C4-2B (cell line): ENCODE measurements at regions not wholly inside any gene's neighbourhood (a gene's known extent, or its start where the extent isn't known, plus 50 kb on each side); places are given as distances from the start of the nearest gene placed in this dataset.

Source experiments
- H3K27ac ChIP-seq: fragments of 450-650 bp; 2 replicates; pipeline ENCODE4 v1.5.1; 2017
- ZFX ChIP-seq: fragments of 450-650 bp; IDR thresholded peaks from 2 replicates; pipeline ENCODE4 v1.6.1; 2017
- TF ChIP-seq, protein P1 (sequence below): fragments of 450-650 bp; conservative IDR thresholded peaks from 2 replicates; pipeline ENCODE4 v1.5.1; 2017; ENCODE audit warnings: mild to moderate bottlenecking

DNA sequence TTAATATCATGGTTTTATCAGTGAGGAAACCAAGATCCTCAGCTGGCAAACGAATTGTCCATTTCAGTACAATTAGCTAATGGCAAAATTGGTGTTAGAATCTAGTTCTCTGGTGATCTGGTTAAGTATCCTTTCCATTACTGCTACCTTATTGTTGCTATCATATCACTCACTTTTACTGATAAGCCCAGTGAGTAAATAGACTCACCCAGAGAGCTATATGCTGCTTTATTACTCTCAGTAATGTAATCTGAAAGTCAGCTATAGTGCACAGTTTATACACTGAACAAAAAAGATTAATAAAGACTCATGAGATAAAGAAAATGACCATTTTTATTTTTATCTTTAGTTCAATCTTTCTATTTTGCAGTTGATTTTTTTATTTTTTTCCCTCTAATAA, 95.0 kb downstream of the DMAC1 start:
- no peak overlapping the region for H3K27ac ChIP-seq
- TF ChIP-seq, protein P1, sequence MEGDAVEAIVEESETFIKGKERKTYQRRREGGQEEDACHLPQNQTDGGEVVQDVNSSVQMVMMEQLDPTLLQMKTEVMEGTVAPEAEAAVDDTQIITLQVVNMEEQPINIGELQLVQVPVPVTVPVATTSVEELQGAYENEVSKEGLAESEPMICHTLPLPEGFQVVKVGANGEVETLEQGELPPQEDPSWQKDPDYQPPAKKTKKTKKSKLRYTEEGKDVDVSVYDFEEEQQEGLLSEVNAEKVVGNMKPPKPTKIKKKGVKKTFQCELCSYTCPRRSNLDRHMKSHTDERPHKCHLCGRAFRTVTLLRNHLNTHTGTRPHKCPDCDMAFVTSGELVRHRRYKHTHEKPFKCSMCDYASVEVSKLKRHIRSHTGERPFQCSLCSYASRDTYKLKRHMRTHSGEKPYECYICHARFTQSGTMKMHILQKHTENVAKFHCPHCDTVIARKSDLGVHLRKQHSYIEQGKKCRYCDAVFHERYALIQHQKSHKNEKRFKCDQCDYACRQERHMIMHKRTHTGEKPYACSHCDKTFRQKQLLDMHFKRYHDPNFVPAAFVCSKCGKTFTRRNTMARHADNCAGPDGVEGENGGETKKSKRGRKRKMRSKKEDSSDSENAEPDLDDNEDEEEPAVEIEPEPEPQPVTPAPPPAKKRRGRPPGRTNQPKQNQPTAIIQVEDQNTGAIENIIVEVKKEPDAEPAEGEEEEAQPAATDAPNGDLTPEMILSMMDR: no peak
- no peak for TF ChIP-seq ZFX

DNA sequence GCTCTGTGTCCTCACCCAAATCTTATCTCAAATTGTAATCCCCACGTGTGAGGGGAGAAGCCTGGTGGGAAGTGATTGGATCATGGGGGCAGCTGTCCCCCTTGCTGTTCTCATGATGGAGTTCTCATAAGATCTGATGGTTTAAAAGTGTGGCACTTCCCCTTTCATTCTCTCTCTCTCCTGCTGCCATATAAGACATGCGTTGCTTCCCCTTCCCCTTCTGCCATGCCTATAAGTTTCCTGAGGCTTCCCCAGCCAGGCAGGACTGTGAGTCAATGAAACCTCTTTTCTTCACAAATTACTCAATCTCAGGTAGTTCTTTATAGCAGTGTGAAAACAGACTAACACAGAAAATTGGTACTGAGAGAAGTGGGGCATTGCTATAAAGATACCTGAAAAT, 107.7 kb downstream of the DMAC1 start:
- TF ChIP-seq ZFX: no peak
- TF ChIP-seq, protein P1: no peak
- H3K27ac ChIP-seq: no peak overlapping the region

DNA sequence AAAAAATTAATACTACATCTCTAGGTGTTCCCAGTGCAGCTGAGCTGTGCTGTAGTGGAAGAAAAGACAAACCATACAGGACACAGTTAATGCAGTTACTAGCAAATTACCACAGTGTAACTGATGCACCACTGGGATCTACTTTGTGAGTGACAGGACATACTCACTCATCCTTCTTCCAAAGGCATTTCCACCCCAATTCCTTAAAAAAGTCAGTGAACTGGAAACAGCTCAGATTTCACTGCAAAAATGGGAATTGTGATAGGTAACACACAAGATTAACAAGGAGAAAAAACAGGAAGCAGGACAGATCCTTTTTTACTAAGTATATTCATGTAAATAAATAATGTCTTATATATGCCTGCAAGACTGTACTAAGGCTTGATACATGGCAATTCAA, 109.6 kb downstream of the DMAC1 start:
- TF ChIP-seq, protein P1: no peak
- no peak for TF ChIP-seq ZFX
- no peak overlapping the region for H3K27ac ChIP-seq

GRCh38 chr9:7688626-7689025, 111.0 kb downstream of the DMAC1 start:
- no peak for TF ChIP-seq ZFX
- TF ChIP-seq, protein P1: no peak
- H3K27ac ChIP-seq: no peak overlapping the region

- no peak overlapping the region for H3K27ac ChIP-seq
- TF ChIP-seq, protein P1: no peak
Measured at GRCh38 chr9:7676609-7677156, 122.9 kb downstream of the DMAC1 start.

- no peak overlapping the region for H3K27ac ChIP-seq
- no peak for TF ChIP-seq ZFX
- TF ChIP-seq, protein P1: no peak
Measured at GRCh38 chr9:7671847-7672246, 127.7 kb downstream of the DMAC1 start.

- no peak overlapping the region for H3K27ac ChIP-seq
- TF ChIP-seq, protein P1: no peak
- no peak for TF ChIP-seq ZFX
Measured at GRCh38 chr9:7668541-7668940, 131.0 kb downstream of the DMAC1 start.
